CD14-positive monocyte (primary cell): ENCODE measurements at regions not wholly inside any gene's neighbourhood (a gene's known extent, or its start where the extent isn't known, plus 50 kb on each side); places are given as distances from the start of the nearest gene placed in this dataset.

Experiments
- DNase-seq, 3 donors: peaks; one replicate each; pipeline ENCODE4 v3.0.0-alpha.2; 2011 to 2022
- H2AFZ ChIP-seq: 2 replicates; pipeline ENCODE4 v1.6.0; 2012; ENCODE audit warnings: mild to moderate bottlenecking, low read depth, low read length, inconsistent platforms; ENCODE audit not compliant: insufficient read depth, poor library complexity, severe bottlenecking
- H3K27ac ChIP-seq, 2 donors: 1 replicate in 1 of 2; 2 replicates in 1 of 2; pipeline ENCODE4 v1.5.1; 2012 to 2013; ENCODE audit warnings: low read length in 2 of 2, control low read depth in 1 of 2, inconsistent platforms in 1 of 2, low read depth in 1 of 2, mild to moderate bottlenecking in 1 of 2
- H3K27me3 ChIP-seq, 2 donors: one replicate each; pipeline versions ENCODE4 v1.6.0 to v1.6.1; 2011 to 2013; ENCODE audit warnings: low read length in 2 of 2; ENCODE audit not compliant: control insufficient read depth in 2 of 2, insufficient read depth in 2 of 2
- H3K36me3 ChIP-seq, 2 donors: replicated peaks in 1 of 2; 1 replicate in 1 of 2; 2 replicates in 1 of 2; pipeline versions ENCODE4 v1.5.1 to v1.6.1; 2012 to 2013; ENCODE audit warnings: low read length in 2 of 2, control low read depth in 1 of 2, inconsistent platforms in 1 of 2, mild to moderate bottlenecking in 1 of 2; ENCODE audit not compliant: insufficient read depth in 2 of 2, control insufficient read depth in 1 of 2
- H3K4me1 ChIP-seq, 2 donors: 1 replicate in 1 of 2; 2 replicates in 1 of 2; pipeline versions ENCODE4 v1.5.1 to v1.6.1; 2012 to 2013; ENCODE audit warnings: low read length in 2 of 2, control low read depth in 1 of 2, inconsistent platforms in 1 of 2, mild to moderate bottlenecking in 1 of 2, moderate library complexity in 1 of 2; ENCODE audit not compliant: insufficient read depth in 2 of 2, control insufficient read depth in 1 of 2
- H3K4me2 ChIP-seq: replicated peaks from 2 replicates; pipeline ENCODE3; 2012; ENCODE audit warnings: low read length, moderate library complexity, mild to moderate bottlenecking; ENCODE audit not compliant: poor library complexity, severe bottlenecking; ENCODE audit errors: extremely low read depth
- H3K4me3 ChIP-seq, 3 experiments: fragments of 200-600 bp in 1 of 3; sonication (generic) in 1 of 3; replicated peaks in 1 of 3; 1 replicate in 2 of 3; 2 replicates in 1 of 3; pipeline ENCODE4 v1.5.1; 2011 to 2013; ENCODE audit warnings: low read length in 3 of 3, mild to moderate bottlenecking in 3 of 3, control low read depth in 2 of 3, low read depth in 2 of 3, inconsistent platforms in 1 of 3, moderate library complexity in 1 of 3
- H3K79me2 ChIP-seq: 2 replicates; pipeline ENCODE4 v1.6.0; 2012; ENCODE audit warnings: mild to moderate bottlenecking, control low read depth, inconsistent platforms, low read length, moderate library complexity; ENCODE audit not compliant: insufficient read depth
- H3K9ac ChIP-seq: 2 replicates; pipeline ENCODE4 v1.6.0; 2017; ENCODE audit warnings: low read length, mild to moderate bottlenecking; ENCODE audit not compliant: insufficient read depth, poor library complexity, severe bottlenecking
- H3K9me3 ChIP-seq, 2 donors: replicated peaks in 1 of 2; 1 replicate in 1 of 2; 2 replicates in 1 of 2; pipeline versions ENCODE4 v1.5.1 to v1.6.1; 2012 to 2013; ENCODE audit warnings: low read length in 2 of 2, control low read depth in 1 of 2; ENCODE audit not compliant: control insufficient read depth in 1 of 2, insufficient read depth in 1 of 2
- H4K20me1 ChIP-seq: 2 replicates; pipeline ENCODE4 v1.6.0; 2012; ENCODE audit warnings: mild to moderate bottlenecking, low read length, control low read depth, moderate library complexity; ENCODE audit not compliant: insufficient read depth
- H3K27ac Mint-ChIP-seq, 7 donors: one replicate each; pipeline ENCODE4 v1.8.0; 2020; ENCODE audit warnings: mild to moderate bottlenecking in 7 of 7, mixed read lengths in 7 of 7, moderate library complexity in 6 of 7, inconsistent platforms in 2 of 7
- H3K27me3 Mint-ChIP-seq, 3 donors: one replicate each; pipeline ENCODE4 v1.8.0; 2021 to 2022; ENCODE audit warnings: low read depth in 3 of 3, mild to moderate bottlenecking in 3 of 3, mixed read lengths in 3 of 3, moderate library complexity in 3 of 3, inconsistent platforms in 1 of 3
- H3K36me3 Mint-ChIP-seq, 2 donors: one replicate each; pipeline ENCODE4 v1.8.0; 2020; ENCODE audit warnings: mixed read lengths in 2 of 2, inconsistent platforms in 1 of 2, mild to moderate bottlenecking in 1 of 2
- H3K4me1 Mint-ChIP-seq: one replicate; pipeline ENCODE4 v1.8.0; 2020; ENCODE audit warnings: mild to moderate bottlenecking, mixed read lengths
- H3K4me3 Mint-ChIP-seq, 2 donors: one replicate each; pipeline ENCODE4 v1.8.0; 2020; ENCODE audit warnings: mild to moderate bottlenecking in 2 of 2, mixed read lengths in 2 of 2, moderate library complexity in 1 of 2
- H3K9me3 Mint-ChIP-seq, 7 donors: one replicate each; pipeline ENCODE4 v1.8.0; 2020 to 2022; ENCODE audit warnings: mixed read lengths in 7 of 7, mild to moderate bottlenecking in 6 of 7, moderate library complexity in 6 of 7, inconsistent platforms in 2 of 7
- CTCF ChIP-seq: fragments of 200-600 bp; IDR thresholded peaks from one replicate; pipeline ENCODE4 v1.8.0; 2022; ENCODE audit warnings: antibody characterized with exemption, mild to moderate bottlenecking
- WGBS: methylation state at CpG from one replicate; pipeline ENCODE4 v1.1.5; 2013; ENCODE audit warnings: missing lambda C conversion rate; ENCODE audit not compliant: insufficient coverage; 5-methylcytosine and 5-hydroxymethylcytosine counted together
- intact Hi-C, 2 donors: fragments of 100-400 bp; cut with micrococcal nuclease; formaldehyde crosslinking; loops; one replicate each; pipeline versions ENCODE4 v1.15.0 to v1.15.1; 2023

DNA sequence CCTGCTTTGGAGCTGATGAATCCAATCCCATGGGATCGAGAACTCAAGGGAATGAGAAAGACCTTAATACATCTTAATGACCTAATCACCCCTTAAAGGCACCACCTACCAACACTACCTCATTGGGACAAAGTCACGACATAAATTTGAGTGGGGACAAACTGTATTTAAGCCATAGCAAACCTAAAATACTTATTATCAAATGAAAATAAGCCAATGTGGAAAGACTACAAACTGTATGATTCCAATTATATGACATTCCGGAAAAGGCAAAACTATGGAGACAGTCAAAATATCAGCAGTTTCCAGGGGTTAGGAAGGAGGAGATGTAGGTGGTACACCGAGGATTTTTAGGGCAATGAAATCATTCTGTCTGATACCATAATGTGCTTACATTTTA lies 53.3 kb upstream of the NCOA3 start:
- no peak overlapping the region for H3K4me2 ChIP-seq
- H3K9ac ChIP-seq: no peak overlapping the region
- H3K9me3 ChIP-seq: no peaks in the 10 kb centered on the region
- Mint-ChIP-seq H3K27ac (no peak overlapping the region), H3K4me3 (no peak overlapping the region), H3K9me3 (no peaks in the 10 kb centered on the region), H3K4me1 (peaks cover 5% of the 10 kb centered on the region), H3K27me3 (peaks cover 0 to 3% (median 3%) of the 10 kb centered on the region in 3 donors), H3K36me3 (no peaks in the 10 kb centered on the region)
- no peak overlapping the region for H3K27ac ChIP-seq
- H3K4me1 ChIP-seq: peaks cover 0 to 3% of the 10 kb centered on the region in 2 donors
- H3K27me3 ChIP-seq: no peaks in the 10 kb centered on the region
- DNase-seq: no peak
- intact Hi-C loops: no loop called here
- H3K36me3 ChIP-seq: no peaks in the 10 kb centered on the region
- no peaks in the 10 kb centered on the region for H4K20me1 ChIP-seq
- no peak overlapping the region for H2AFZ ChIP-seq
- no peaks in the 10 kb centered on the region for H3K79me2 ChIP-seq
- no peak for TF ChIP-seq CTCF
- WGBS: no CpG with 5 or more reads among the region's 4 CpGs
- H3K4me3 ChIP-seq: no peak overlapping the region

GRCh38 chr20:47451602-47451904 lies 50.1 kb upstream of the NCOA3 start:
- peaks cover 0 to 2% (median 0%) of the 10 kb centered on the region in 3 donors for H3K27me3 Mint-ChIP-seq
- no peaks in the 10 kb centered on the region for H3K36me3 Mint-ChIP-seq
- H3K4me3 Mint-ChIP-seq: no peak overlapping the region
- intact Hi-C loops: no loop called here
- Histone ChIP-seq H3K4me1 (peaks cover 19 to 28% of the 10 kb centered on the region in 2 donors), H3K36me3 (no peaks in the 10 kb centered on the region), H3K4me2 (no peak overlapping the region), H3K79me2 (no peaks in the 10 kb centered on the region), H3K4me3 (no peak overlapping the region), H3K27me3 (no peaks in the 10 kb centered on the region), H4K20me1 (no peaks in the 10 kb centered on the region), H3K9ac (no peak overlapping the region), H3K27ac (no peak overlapping the region), H3K9me3 (no peaks in the 10 kb centered on the region), H2AFZ (no peak overlapping the region)
- DNase-seq: no peak
- 95% methylated on average over 2 of the region's 3 CpGs for WGBS
- no peaks in the 10 kb centered on the region for H3K9me3 Mint-ChIP-seq
- no peak for TF ChIP-seq CTCF
- no peak overlapping the region for H3K27ac Mint-ChIP-seq
- H3K4me1 Mint-ChIP-seq: peaks cover 31% of the 10 kb centered on the region
